Neural cell (in vitro differentiated cells): ENCODE measurements at regions not wholly inside any gene's neighbourhood (a gene's known extent, or its start where the extent isn't known, plus 50 kb on each side); places are given as distances from the start of the nearest gene placed in this dataset.

Experiments
- H2AFZ ChIP-seq: fragments of 200-600, 300-800 bp; sonication (generic), shearing (Covaris generic); 2 replicates; pipeline ENCODE4 v1.6.0; 2014; ENCODE audit warnings: low read depth, mild to moderate bottlenecking, antibody characterized with exemption, low read length, moderate library complexity
- H3F3A ChIP-seq: fragments of 200-600 bp; shearing (Covaris generic); 2 replicates; pipeline ENCODE4 v1.6.1; 2016; ENCODE audit warnings: mild to moderate bottlenecking, moderate library complexity, mixed read lengths, antibody characterized with exemption, low read length; ENCODE audit not compliant: insufficient read depth, poor library complexity, severe bottlenecking
- H3K27ac ChIP-seq: fragments of 200-600, 300-800 bp; sonication (generic), shearing (Covaris generic); 2 replicates; pipeline ENCODE4 v1.5.1; 2014; ENCODE audit warnings: mild to moderate bottlenecking, low read length, moderate library complexity
- H3K27me3 ChIP-seq: fragments of 300-800, 200-600 bp; sonication (generic), shearing (Covaris generic); 2 replicates; pipeline ENCODE4 v1.6.0; 2014; ENCODE audit warnings: mild to moderate bottlenecking, low read depth, low read length, moderate library complexity; ENCODE audit not compliant: insufficient read depth
- H3K36me3 ChIP-seq: fragments of 300-800, 200-600 bp; sonication (generic), shearing (Covaris generic); 2 replicates; pipeline ENCODE4 v1.5.1; 2014; ENCODE audit warnings: mild to moderate bottlenecking, antibody characterized with exemption, low read length, moderate library complexity; ENCODE audit not compliant: insufficient read depth
- H3K4me2 ChIP-seq: fragments of 300-800, 200-600 bp; sonication (generic), shearing (Covaris generic); 2 replicates; pipeline ENCODE4 v1.6.0; 2014; ENCODE audit warnings: mild to moderate bottlenecking, low read length
- H3K4me3 ChIP-seq: fragments of 300-800, 200-600 bp; sonication (generic), shearing (Covaris generic); 2 replicates; pipeline ENCODE4 v1.5.1; 2014; ENCODE audit warnings: mild to moderate bottlenecking, low read length, moderate library complexity
- H3K79me2 ChIP-seq: fragments of 200-600 bp; shearing (Covaris generic); replicated peaks from 2 replicates; pipeline ENCODE4 v1.6.0; 2014; ENCODE audit warnings: mild to moderate bottlenecking, low read length, moderate library complexity; ENCODE audit not compliant: insufficient read depth
- H3K9ac ChIP-seq: fragments of 300-800, 200-600 bp; sonication (generic), shearing (Covaris generic); 2 replicates; pipeline ENCODE4 v1.6.1; 2016; ENCODE audit warnings: mild to moderate bottlenecking, low read length, mixed read lengths
- H3K9me2 ChIP-seq: fragments of 200-600 bp; shearing (Covaris generic); 2 replicates; pipeline ENCODE4 v1.6.1; 2016; ENCODE audit warnings: mild to moderate bottlenecking, low read length, mixed read lengths; ENCODE audit not compliant: insufficient read depth
- H3K9me3 ChIP-seq: fragments of 200-600, 300-800 bp; sonication (generic), shearing (Covaris generic); 2 replicates; pipeline ENCODE4 v1.6.1; 2016; ENCODE audit warnings: mild to moderate bottlenecking, mixed run types, low read length, moderate library complexity, mixed read lengths
- H4K20me1 ChIP-seq: fragments of 200-600 bp; shearing (Covaris generic); 2 replicates; pipeline ENCODE4 v1.6.1; 2016; ENCODE audit warnings: mild to moderate bottlenecking, mixed run types; ENCODE audit not compliant: insufficient read depth
- CTCF ChIP-seq: fragments of 450-650 bp; IDR thresholded peaks from 2 replicates; pipeline ENCODE4 v1.5.1; 2014; ENCODE audit warnings: antibody characterized with exemption, mild to moderate bottlenecking, moderate library complexity; ENCODE audit not compliant: poor library complexity, severe bottlenecking
- EP300 ChIP-seq: fragments of 450-650 bp; conservative IDR thresholded peaks from 2 replicates; pipeline ENCODE4 v1.6.1; 2014; ENCODE audit warnings: antibody characterized with exemption, mild to moderate bottlenecking, moderate library complexity; ENCODE audit not compliant: poor library complexity, severe bottlenecking
- EZH2 ChIP-seq: fragments of 200-600, 300-800 bp; shearing (Covaris generic), sonication (generic); IDR thresholded peaks from 2 replicates; pipeline ENCODE4 v1.6.1; 2014; ENCODE audit warnings: antibody characterized with exemption, low read length, borderline replicate concordance, mild to moderate bottlenecking; ENCODE audit not compliant: insufficient read depth, poor library complexity, severe bottlenecking
- MXI1 ChIP-seq: fragments of 450-650 bp; conservative IDR thresholded peaks from 2 replicates; pipeline ENCODE4 v1.6.1; 2014; ENCODE audit warnings: antibody characterized with exemption, mild to moderate bottlenecking; ENCODE audit not compliant: poor library complexity, severe bottlenecking
- POLR2AphosphoS5 ChIP-seq: IDR thresholded peaks from 2 replicates; pipeline ENCODE4 v1.6.1; 2012
- RAD21 ChIP-seq: fragments of 450-650 bp; conservative IDR thresholded peaks from 2 replicates; pipeline ENCODE4 v1.6.1; 2014; ENCODE audit warnings: antibody characterized with exemption, mild to moderate bottlenecking, moderate library complexity
- REST ChIP-seq: IDR thresholded peaks from 2 replicates; pipeline ENCODE4 v1.6.1; 2012; ENCODE audit warnings: borderline replicate concordance
- SMC3 ChIP-seq: fragments of 450-650 bp; conservative IDR thresholded peaks from 2 replicates; pipeline ENCODE4 v1.6.1; 2014; ENCODE audit warnings: antibody characterized with exemption, mild to moderate bottlenecking, moderate library complexity; ENCODE audit not compliant: poor library complexity
- TAF1 ChIP-seq: IDR thresholded peaks from 2 replicates; pipeline ENCODE4 v1.6.1; 2012; ENCODE audit warnings: low read depth

- no peaks in the 10 kb centered on the region for H3K79me2 ChIP-seq
- no peaks in the 10 kb centered on the region for H3K27me3 ChIP-seq
- no peak overlapping the region for H3K4me3 ChIP-seq
- H2AFZ ChIP-seq, result no peak overlapping the region
- H3F3A ChIP-seq, result no peaks in the 10 kb centered on the region
- no peaks in the 10 kb centered on the region for H4K20me1 ChIP-seq
- no peak overlapping the region for H3K9ac ChIP-seq
- H3K9me2 ChIP-seq, result no peaks in the 10 kb centered on the region
- no peak overlapping the region for H3K4me2 ChIP-seq
- no peaks in the 10 kb centered on the region for H3K36me3 ChIP-seq
- TF ChIP-seq POLR2AphosphoS5 (no peak), MXI1 (no peak), RAD21 (no peak), TAF1 (no peak), REST (no peak), CTCF (no peak), SMC3 (no peak), EP300 (no peak), EZH2 (no peak)
- H3K27ac ChIP-seq, result no peak overlapping the region
- H3K9me3 ChIP-seq, result no peaks in the 10 kb centered on the region
Measured at GRCh38 chr13:99828123-99828522, 143.4 kb downstream of the ZIC5 start.

- no peak overlapping the region for H3K4me2 ChIP-seq
- H2AFZ ChIP-seq, result no peak overlapping the region
- no peak overlapping the region for H3K9ac ChIP-seq
- H4K20me1 ChIP-seq, result no peaks in the 10 kb centered on the region
- no peak overlapping the region for H3K4me3 ChIP-seq
- no peak for TF ChIP-seq MXI1
- no peak for TF ChIP-seq SMC3
- H3K79me2 ChIP-seq, result no peaks in the 10 kb centered on the region
- H3K9me2 ChIP-seq, result no peaks in the 10 kb centered on the region
- no peaks in the 10 kb centered on the region for H3F3A ChIP-seq
- H3K27me3 ChIP-seq, result no peaks in the 10 kb centered on the region
- H3K36me3 ChIP-seq, result no peaks in the 10 kb centered on the region
- no peak overlapping the region for H3K27ac ChIP-seq
- no peaks in the 10 kb centered on the region for H3K9me3 ChIP-seq
Measured at GRCh38 chr13:99827011-99827772, 144.4 kb downstream of the ZIC5 start.
